Activated T-cell treated with anti-CD3 and anti-CD28 coated beads, Interleukin-2, amount 50 U/mL, for 72 hours (primary cell): ENCODE measurements at regions not wholly inside any gene's neighbourhood (a gene's known extent, or its start where the extent isn't known, plus 50 kb on each side); places are given as distances from the start of the nearest gene placed in this dataset.

ENCODE experiments used
- ATAC-seq, 2 donors: fragments of 150-1000 bp; cut with Tn5 transposase; replicated peaks in 1 of 2; 2 replicates each; pipeline ENCODE4 v1.10.0; 2021; ENCODE audit warnings: moderate library complexity in 2 of 2, mild to moderate bottlenecking in 1 of 2
- DNase-seq, 2 donors: peaks; one replicate each; pipeline ENCODE4 v3.0.0; 2021 to 2022; ENCODE audit warnings: mixed read lengths in 1 of 2
- H3K27ac Mint-ChIP-seq: one replicate; pipeline ENCODE4 v1.8.0; 2022; ENCODE audit warnings: mild to moderate bottlenecking, moderate library complexity, mixed read lengths
- H3K27me3 Mint-ChIP-seq: one replicate; pipeline ENCODE4 v1.8.0; 2022; ENCODE audit warnings: low read depth, mixed read lengths
- H3K36me3 Mint-ChIP-seq, 2 donors: one replicate each; pipeline ENCODE4 v1.8.0; 2022; ENCODE audit warnings: mixed read lengths in 2 of 2, mild to moderate bottlenecking in 1 of 2; ENCODE audit not compliant: insufficient read depth in 2 of 2
- H3K4me1 Mint-ChIP-seq: one replicate; pipeline ENCODE4 v1.8.0; 2022; ENCODE audit warnings: low read depth, mixed read lengths
- H3K4me3 Mint-ChIP-seq, 2 donors: one replicate each; pipeline ENCODE4 v1.8.0; 2022; ENCODE audit warnings: mild to moderate bottlenecking in 2 of 2, mixed read lengths in 2 of 2, moderate library complexity in 2 of 2
- H3K9me3 Mint-ChIP-seq, 2 donors: one replicate each; pipeline ENCODE4 v1.8.0; 2022; ENCODE audit warnings: mixed read lengths in 2 of 2

GRCh38 chr18:64872710-64873458 is 724.0 kb upstream of the LINC00305 start:
- H3K4me3 Mint-ChIP-seq = no peak overlapping the region
- ATAC-seq = no peak
- H3K27ac Mint-ChIP-seq = no peak overlapping the region
- DNase-seq = no peak
- no peaks in the 10 kb centered on the region for H3K4me1 Mint-ChIP-seq
- H3K27me3 Mint-ChIP-seq = no peaks in the 10 kb centered on the region
- peaks cover 5 to 7% of the 10 kb centered on the region in 2 donors for H3K9me3 Mint-ChIP-seq
- H3K36me3 Mint-ChIP-seq = no peaks in the 10 kb centered on the region

DNA sequence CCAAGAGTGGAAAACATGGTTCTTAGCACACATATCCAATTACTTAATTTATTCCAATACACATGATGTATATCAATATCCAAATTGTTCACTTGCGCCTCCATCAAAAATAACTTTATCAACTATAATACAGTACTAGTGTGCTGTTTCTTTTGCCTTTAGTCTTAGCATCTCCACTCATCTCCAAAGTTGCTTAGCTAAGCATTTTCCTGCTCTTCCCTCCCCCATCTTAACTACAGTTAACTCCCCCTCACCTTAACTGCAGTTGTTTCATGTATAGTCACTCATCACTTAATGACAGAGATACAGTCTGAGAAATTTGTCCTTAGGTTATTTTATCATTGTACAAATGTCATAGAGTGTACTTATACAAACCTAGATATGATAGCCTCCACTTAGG is 705.2 kb upstream of the LINC00305 start:
- H3K36me3 Mint-ChIP-seq = no peaks in the 10 kb centered on the region

GRCh38 chr18:64852281-64852680 is 703.4 kb upstream of the LINC00305 start:
- ATAC-seq (no peak), DNase-seq (no peak)
- H3K27me3 Mint-ChIP-seq = no peaks in the 10 kb centered on the region
- H3K4me1 Mint-ChIP-seq = no peaks in the 10 kb centered on the region
- no peak overlapping the region for H3K4me3 Mint-ChIP-seq
- no peak overlapping the region for H3K27ac Mint-ChIP-seq
- peaks cover 2 to 7% of the 10 kb centered on the region in 2 donors for H3K9me3 Mint-ChIP-seq
- no peaks in the 10 kb centered on the region for H3K36me3 Mint-ChIP-seq

More for the DNA sequence above, 705.2 kb upstream of the LINC00305 start:
- Mint-ChIP-seq H3K9me3 (peaks cover 5% of the 10 kb centered on the region in 2 donors), H3K27ac (no peak overlapping the region), H3K27me3 (no peaks in the 10 kb centered on the region), H3K4me1 (no peaks in the 10 kb centered on the region), H3K4me3 (no peak overlapping the region)
- DNase-seq (no peak), ATAC-seq (no peak)

- no peak for ATAC-seq
- peaks cover 2 to 10% of the 10 kb centered on the region in 2 donors for H3K9me3 Mint-ChIP-seq
These were observed 702.8 kb upstream of the LINC00305 start for GRCh38 chr18:64851726-64852125.

DNA sequence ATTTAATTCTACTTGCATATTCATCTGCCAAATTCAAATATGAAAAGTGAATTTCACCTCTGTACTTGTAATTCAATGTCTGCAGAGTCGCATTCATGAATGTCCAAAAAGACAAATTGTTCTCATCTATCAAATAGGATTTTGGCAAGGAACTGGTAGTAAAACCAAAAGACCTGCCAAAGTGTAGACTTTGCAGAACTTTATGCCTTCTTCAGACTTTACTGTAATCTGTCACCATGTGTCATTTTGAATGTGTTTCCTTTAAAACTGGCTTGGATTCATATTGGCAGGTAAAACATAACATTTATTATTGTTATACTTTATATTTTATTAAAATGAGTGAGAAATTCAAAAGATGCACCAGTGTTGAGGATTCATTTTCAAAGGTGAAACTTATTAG is 701.9 kb upstream of the LINC00305 start:
- no peaks in the 10 kb centered on the region for H3K36me3 Mint-ChIP-seq

More at GRCh38 chr18:64851726-64852125, 702.8 kb upstream of the LINC00305 start:
- Mint-ChIP-seq H3K4me1 (no peaks in the 10 kb centered on the region), H3K4me3 (no peak overlapping the region), H3K27ac (no peak overlapping the region), H3K36me3 (no peaks in the 10 kb centered on the region), H3K27me3 (no peaks in the 10 kb centered on the region)
- no peak for DNase-seq

GRCh38 chr18:64840911-64841701 is 692.2 kb upstream of the LINC00305 start:
- no peaks in the 10 kb centered on the region for H3K27me3 Mint-ChIP-seq
- no peak overlapping the region for H3K4me3 Mint-ChIP-seq
- H3K9me3 Mint-ChIP-seq = peaks cover 0 to 2% of the 10 kb centered on the region in 2 donors
- no peaks in the 10 kb centered on the region for H3K36me3 Mint-ChIP-seq
- ATAC-seq = no peak
- no peak for DNase-seq
- H3K4me1 Mint-ChIP-seq = no peaks in the 10 kb centered on the region
- H3K27ac Mint-ChIP-seq = no peak overlapping the region

More for the DNA sequence above, 701.9 kb upstream of the LINC00305 start:
- no peak for ATAC-seq
- no peaks in the 10 kb centered on the region for H3K4me1 Mint-ChIP-seq
- H3K4me3 Mint-ChIP-seq = no peak overlapping the region
- no peak for DNase-seq
- H3K27ac Mint-ChIP-seq = no peak overlapping the region
- no peaks in the 10 kb centered on the region for H3K27me3 Mint-ChIP-seq
- H3K9me3 Mint-ChIP-seq = peaks cover 2 to 10% of the 10 kb centered on the region in 2 donors

DNA sequence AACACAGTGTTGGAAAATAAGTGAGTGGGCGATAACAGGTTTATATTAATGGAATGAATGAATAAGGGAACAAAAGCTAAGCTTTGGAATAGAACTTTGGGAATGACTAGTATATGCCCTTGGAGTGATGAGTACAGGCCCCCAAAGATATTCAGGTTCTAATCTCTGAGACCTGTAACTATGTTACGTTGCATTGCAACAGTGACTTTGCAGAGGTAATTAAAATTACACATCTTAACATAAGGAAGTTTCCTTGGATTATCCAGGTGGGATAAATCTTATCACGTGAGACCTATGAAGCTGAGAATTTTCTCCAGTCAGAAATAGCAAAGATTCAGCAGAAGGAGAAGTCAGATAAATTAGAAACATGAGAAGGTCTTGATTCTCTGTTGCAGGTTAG is 661.5 kb upstream of the LINC00305 start:
- Mint-ChIP-seq H3K4me3 (no peak overlapping the region), H3K27me3 (no peaks in the 10 kb centered on the region), H3K4me1 (no peaks in the 10 kb centered on the region), H3K36me3 (peaks cover 1% of the 10 kb centered on the region in 2 donors), H3K9me3 (peaks cover 13 to 18% of the 10 kb centered on the region in 2 donors), H3K27ac (no peak overlapping the region)
- no peak for DNase-seq
- no peak for ATAC-seq

- peaks cover 10 to 15% of the 10 kb centered on the region in 2 donors for H3K9me3 Mint-ChIP-seq
- no peak overlapping the region for H3K27ac Mint-ChIP-seq
- no peak overlapping the region for H3K4me3 Mint-ChIP-seq
- no peak for ATAC-seq
- DNase-seq = no peak
- H3K36me3 Mint-ChIP-seq = peaks cover 1% of the 10 kb centered on the region in 2 donors
- H3K4me1 Mint-ChIP-seq = no peaks in the 10 kb centered on the region
- no peaks in the 10 kb centered on the region for H3K27me3 Mint-ChIP-seq
These were observed 660.9 kb upstream of the LINC00305 start for GRCh38 chr18:64809801-64810200.

GRCh38 chr18:64807560-64807959 is 658.7 kb upstream of the LINC00305 start:
- no peak for ATAC-seq

DNA sequence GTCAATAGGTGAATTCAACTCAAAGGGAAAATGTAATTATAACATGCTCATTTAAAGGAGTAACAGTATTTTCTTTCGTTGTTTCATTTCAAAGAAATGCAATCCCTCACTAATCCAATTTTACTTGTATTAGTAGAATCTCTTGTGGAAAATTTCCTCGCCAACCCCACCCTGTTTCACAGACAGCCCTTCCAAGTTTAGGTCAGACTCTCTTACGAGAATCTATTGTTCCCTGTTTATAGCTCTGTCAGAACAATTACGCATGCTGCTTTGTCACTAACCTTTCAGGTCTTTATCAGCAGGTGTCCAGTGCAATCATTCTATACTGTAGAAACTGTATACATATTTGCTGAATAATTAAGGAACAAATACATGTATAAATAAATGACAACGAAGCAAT is 657.8 kb upstream of the LINC00305 start:
- Mint-ChIP-seq H3K4me1 (no peaks in the 10 kb centered on the region), H3K4me3 (no peak overlapping the region), H3K27ac (no peak overlapping the region), H3K27me3 (no peaks in the 10 kb centered on the region), H3K36me3 (peaks cover 0 to 1% of the 10 kb centered on the region in 2 donors), H3K9me3 (peaks cover 4 to 11% of the 10 kb centered on the region in 2 donors)
- DNase-seq (no peak), ATAC-seq (no peak)

More at GRCh38 chr18:64807560-64807959, 658.7 kb upstream of the LINC00305 start:
- Mint-ChIP-seq H3K27me3 (no peaks in the 10 kb centered on the region), H3K36me3 (peaks cover 0 to 1% of the 10 kb centered on the region in 2 donors), H3K9me3 (peaks cover 4 to 11% of the 10 kb centered on the region in 2 donors), H3K4me1 (no peaks in the 10 kb centered on the region), H3K27ac (no peak overlapping the region), H3K4me3 (no peak overlapping the region)
- DNase-seq = no peak

- peaks cover 4 to 11% of the 10 kb centered on the region in 2 donors for H3K9me3 Mint-ChIP-seq
- no peak for DNase-seq
- H3K27ac Mint-ChIP-seq = no peak overlapping the region
- H3K36me3 Mint-ChIP-seq = no peaks in the 10 kb centered on the region
- no peaks in the 10 kb centered on the region for H3K27me3 Mint-ChIP-seq
- H3K4me3 Mint-ChIP-seq = no peak overlapping the region
- H3K4me1 Mint-ChIP-seq = no peaks in the 10 kb centered on the region
- no peak for ATAC-seq
These were observed 657.3 kb upstream of the LINC00305 start for GRCh38 chr18:64806232-64806631.

DNA sequence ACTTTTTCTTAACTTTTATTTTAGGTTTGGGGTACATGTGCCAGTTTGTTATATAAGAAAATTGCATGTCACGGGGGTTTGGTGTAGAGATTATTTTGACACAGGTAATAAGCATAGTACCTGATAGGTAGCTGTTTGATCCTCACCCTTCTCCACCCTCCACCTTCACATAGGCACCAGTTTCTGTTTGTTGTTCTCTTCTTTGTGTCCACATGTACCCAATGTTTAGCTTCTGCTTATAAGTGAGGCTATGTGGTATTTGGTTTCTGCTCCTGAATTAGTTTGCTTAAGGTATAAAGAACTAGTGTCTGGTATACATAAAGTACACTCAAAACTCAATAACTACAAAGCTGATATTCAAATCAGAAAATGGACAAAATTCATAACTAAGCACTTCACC is 654.6 kb upstream of the LINC00305 start:
- DNase-seq = no peak
- H3K27me3 Mint-ChIP-seq = no peaks in the 10 kb centered on the region
- H3K4me1 Mint-ChIP-seq = no peaks in the 10 kb centered on the region
- H3K9me3 Mint-ChIP-seq = peaks cover under 1 to 7% of the 10 kb centered on the region in 2 donors
- ATAC-seq = no peak
- H3K4me3 Mint-ChIP-seq = no peak overlapping the region
- no peaks in the 10 kb centered on the region for H3K36me3 Mint-ChIP-seq
- H3K27ac Mint-ChIP-seq = no peak overlapping the region

GRCh38 chr18:64800151-64800550 is 651.3 kb upstream of the LINC00305 start:
- Mint-ChIP-seq H3K9me3 (peaks cover 8% of the 10 kb centered on the region in 2 donors), H3K4me3 (no peak overlapping the region), H3K4me1 (no peaks in the 10 kb centered on the region), H3K27ac (no peak overlapping the region), H3K36me3 (no peaks in the 10 kb centered on the region), H3K27me3 (no peaks in the 10 kb centered on the region)
- ATAC-seq (no peak), DNase-seq (no peak)
